ENCODE measurements at regions not wholly inside any gene's neighbourhood (a gene's known extent, or its start where the extent isn't known, plus 50 kb on each side); places are given as distances from the start of the nearest gene placed in this dataset.
"Not testable (repeated sequence)": the region's sequence is repeated elsewhere in the genome, so short reads cannot be mapped to it uniquely, and the experiment has no call there.

DNA sequence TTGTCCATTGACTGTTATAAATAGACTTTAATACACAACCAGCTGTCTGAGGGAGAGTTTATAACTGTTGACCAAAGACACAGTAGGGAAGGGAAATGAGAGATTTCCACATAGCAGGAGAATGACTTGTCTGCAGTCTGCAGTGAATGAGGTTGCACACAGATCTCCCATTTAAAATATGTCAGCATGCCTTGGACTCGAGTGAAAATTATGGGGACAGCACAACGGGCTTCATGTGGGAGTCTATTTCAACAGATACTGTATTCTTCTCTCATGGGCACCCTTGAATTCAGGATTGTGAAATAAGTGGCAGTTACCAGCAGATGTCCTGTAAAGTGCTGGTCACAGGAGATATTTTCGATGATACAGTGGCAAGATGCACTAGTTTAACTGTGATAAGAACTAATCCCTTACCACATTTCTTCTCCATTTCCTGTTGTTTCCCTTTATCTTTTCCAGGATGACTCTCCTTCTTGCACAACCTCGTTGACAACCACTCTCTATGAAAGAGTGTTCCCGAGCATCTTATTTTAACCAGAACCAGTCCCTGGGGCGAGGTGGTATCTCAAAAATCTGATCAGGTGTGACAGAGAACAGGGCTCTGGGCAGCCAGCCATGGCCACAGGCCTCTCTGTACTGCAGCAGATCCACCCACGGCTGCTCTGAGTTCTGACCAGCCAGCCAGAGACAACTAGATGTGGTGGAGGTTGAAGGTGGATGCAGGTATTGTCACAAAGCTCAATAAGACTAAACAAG lies 51.5 kb upstream of the MAP3K1 start:
- Histone ChIP-seq H3K9me3 (ENCODE audit: low read length) (no peaks in the 10 kb centered on the region), H3K27ac (ENCODE audit: low read depth, low read length) (no peak overlapping the region), H3K27me3 (ENCODE audit: insufficient read depth, low read length, poor library complexity, severe bottlenecking) (no peaks in the 10 kb centered on the region), H3K4me3 (ENCODE audit: low read length) (no peak overlapping the region), H3K4me1 (ENCODE audit: insufficient read depth, low read length) (no peaks in the 10 kb centered on the region), H3K36me3 (ENCODE audit: insufficient read depth, low read length) (no peaks in the 10 kb centered on the region)
- Mint-ChIP-seq H3K9me3 (no peaks in the 10 kb centered on the region), H3K36me3 (no peaks in the 10 kb centered on the region), H3K4me1 (no peaks in the 10 kb centered on the region), H3K27me3 (peaks cover 0 to 6% of the 10 kb centered on the region in 2 donors), H3K27ac (peak overlapping the region in 1 of 8 donors; percentile 10), H3K4me3 (no peak overlapping the region)
- ChIA-PET CTCF (no interaction called here), POLR2A (no interaction called here)
- no peak for DNase-seq

DNA sequence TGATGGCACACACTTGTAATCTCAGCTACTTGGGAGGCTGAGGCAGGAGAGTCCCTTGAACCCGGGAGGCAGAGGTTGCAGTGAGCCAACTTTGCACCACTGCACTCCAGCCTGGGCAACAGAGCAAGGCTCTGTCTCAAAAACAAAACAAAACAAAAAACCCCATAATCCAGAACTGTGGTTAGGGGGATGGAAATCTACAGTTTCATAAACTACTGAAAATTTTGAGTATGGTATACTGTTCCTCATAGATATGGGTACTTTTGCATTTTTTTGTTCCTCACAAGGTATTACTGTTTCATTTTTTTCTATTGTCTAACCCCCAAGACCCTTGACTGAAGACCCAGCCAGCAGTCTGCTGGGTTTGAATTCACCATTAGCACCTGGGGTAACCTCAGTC lies 52.2 kb upstream of the MAP3K1 start:
- Histone ChIP-seq H3K4me1 (ENCODE audit: insufficient read depth, low read length) (no peaks in the 10 kb centered on the region), H3K27me3 (ENCODE audit: insufficient read depth, low read length, poor library complexity, severe bottlenecking) (no peaks in the 10 kb centered on the region), H3K4me3 (ENCODE audit: low read length) (no peak overlapping the region), H3K36me3 (ENCODE audit: insufficient read depth, low read length) (no peaks in the 10 kb centered on the region), H3K9me3 (ENCODE audit: low read length) (no peaks in the 10 kb centered on the region), H3K27ac (ENCODE audit: low read depth, low read length) (no peak overlapping the region)
- no peaks in the 10 kb centered on the region for H3K4me1 Mint-ChIP-seq
- no peaks in the 10 kb centered on the region for H3K36me3 Mint-ChIP-seq
- H3K27ac Mint-ChIP-seq = no peak overlapping the region
- CTCF ChIA-PET = no interaction called here
- POLR2A ChIA-PET = no interaction called here
- H3K27me3 Mint-ChIP-seq = peaks cover 0 to 6% of the 10 kb centered on the region in 2 donors
- DNase-seq = no peak
- no peaks in the 10 kb centered on the region for H3K9me3 Mint-ChIP-seq
- H3K4me3 Mint-ChIP-seq = no peak overlapping the region

DNA sequence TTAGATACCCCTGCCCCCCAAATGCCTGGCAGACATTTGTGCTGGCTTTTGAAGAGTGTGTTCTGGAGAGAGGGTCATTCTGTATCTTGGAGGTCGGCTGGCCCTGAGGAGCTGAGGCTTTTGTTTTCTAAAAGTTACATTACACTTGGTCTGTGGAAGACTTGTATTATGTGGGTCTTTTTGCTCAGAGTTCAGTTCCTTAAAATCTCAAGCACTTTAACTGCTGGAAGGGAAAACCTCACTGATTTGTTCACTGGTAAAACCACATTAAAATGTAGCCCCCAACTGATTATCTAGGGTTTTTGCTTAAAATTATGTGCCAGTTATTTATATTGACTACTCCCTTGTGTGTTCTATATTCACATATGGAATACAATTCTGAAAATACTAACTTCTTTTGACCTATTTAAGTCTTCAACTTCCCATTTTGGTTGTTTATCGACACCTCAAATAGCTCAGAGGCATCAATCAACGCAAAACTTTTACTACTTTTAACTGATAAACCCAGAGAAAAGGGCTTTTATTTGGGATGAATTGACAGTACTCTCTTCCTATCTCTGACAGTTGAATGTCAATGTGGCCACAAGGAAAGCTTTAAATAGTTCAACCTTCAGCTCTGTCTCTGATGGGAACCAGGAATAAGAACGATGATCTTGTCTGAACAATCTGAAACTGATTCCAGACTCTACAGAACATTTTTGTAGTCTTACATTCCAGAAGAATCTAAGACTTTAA lies 54.0 kb upstream of the MAP3K1 start:
- Histone ChIP-seq H3K36me3 (ENCODE audit: insufficient read depth, low read length) (no peaks in the 10 kb centered on the region), H3K9me3 (ENCODE audit: low read length) (no peaks in the 10 kb centered on the region), H3K27me3 (ENCODE audit: insufficient read depth, low read length, poor library complexity, severe bottlenecking) (no peaks in the 10 kb centered on the region), H3K4me1 (ENCODE audit: insufficient read depth, low read length) (no peaks in the 10 kb centered on the region), H3K27ac (ENCODE audit: low read depth, low read length) (no peak overlapping the region), H3K4me3 (ENCODE audit: low read length) (no peak overlapping the region)
- ChIA-PET POLR2A (no interaction called here), CTCF (no interaction called here)
- no peak overlapping the region for H3K27ac Mint-ChIP-seq
- H3K9me3 Mint-ChIP-seq = no peaks in the 10 kb centered on the region
- peaks cover 0 to 6% of the 10 kb centered on the region in 2 donors for H3K27me3 Mint-ChIP-seq
- H3K36me3 Mint-ChIP-seq = no peaks in the 10 kb centered on the region
- no peak overlapping the region for H3K4me3 Mint-ChIP-seq
- no peak for DNase-seq
- H3K4me1 Mint-ChIP-seq = no peaks in the 10 kb centered on the region

DNA sequence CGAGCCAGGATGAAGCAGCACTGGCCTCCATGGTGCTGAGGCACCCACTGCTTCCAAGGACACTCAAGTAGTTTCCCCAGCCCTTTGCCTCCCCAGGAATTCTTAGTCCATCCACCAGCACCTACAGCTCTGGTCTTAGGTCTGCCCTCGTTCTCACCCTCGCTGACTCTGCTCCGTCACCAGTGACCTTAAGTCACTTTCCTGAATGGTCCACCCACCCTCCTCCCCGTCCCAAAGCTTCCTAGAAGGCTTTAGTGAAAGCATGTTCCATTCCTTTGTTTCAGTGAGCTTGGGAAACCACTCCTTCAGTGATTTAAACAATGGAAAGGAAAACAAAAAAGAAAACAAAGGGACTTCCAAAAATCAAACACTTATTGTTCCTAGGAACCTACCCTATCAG lies 54.6 kb upstream of the MAP3K1 start:
- Mint-ChIP-seq H3K4me3 (no peak overlapping the region), H3K27ac (no peak overlapping the region), H3K9me3 (no peaks in the 10 kb centered on the region), H3K4me1 (no peaks in the 10 kb centered on the region), H3K36me3 (no peaks in the 10 kb centered on the region), H3K27me3 (peaks cover 0 to 6% of the 10 kb centered on the region in 2 donors)
- no peak overlapping the region for H3K27ac ChIP-seq (ENCODE audit: low read depth, low read length)
- H3K27me3 ChIP-seq (ENCODE audit: insufficient read depth, low read length, poor library complexity, severe bottlenecking) = no peaks in the 10 kb centered on the region
- CTCF ChIA-PET = no interaction called here
- no peaks in the 10 kb centered on the region for H3K36me3 ChIP-seq (ENCODE audit: insufficient read depth, low read length)
- H3K4me1 ChIP-seq (ENCODE audit: insufficient read depth, low read length) = no peaks in the 10 kb centered on the region
- no peak for DNase-seq
- POLR2A ChIA-PET = no interaction called here
- no peaks in the 10 kb centered on the region for H3K9me3 ChIP-seq (ENCODE audit: low read length)
- H3K4me3 ChIP-seq (ENCODE audit: low read length) = no peak overlapping the region

DNA sequence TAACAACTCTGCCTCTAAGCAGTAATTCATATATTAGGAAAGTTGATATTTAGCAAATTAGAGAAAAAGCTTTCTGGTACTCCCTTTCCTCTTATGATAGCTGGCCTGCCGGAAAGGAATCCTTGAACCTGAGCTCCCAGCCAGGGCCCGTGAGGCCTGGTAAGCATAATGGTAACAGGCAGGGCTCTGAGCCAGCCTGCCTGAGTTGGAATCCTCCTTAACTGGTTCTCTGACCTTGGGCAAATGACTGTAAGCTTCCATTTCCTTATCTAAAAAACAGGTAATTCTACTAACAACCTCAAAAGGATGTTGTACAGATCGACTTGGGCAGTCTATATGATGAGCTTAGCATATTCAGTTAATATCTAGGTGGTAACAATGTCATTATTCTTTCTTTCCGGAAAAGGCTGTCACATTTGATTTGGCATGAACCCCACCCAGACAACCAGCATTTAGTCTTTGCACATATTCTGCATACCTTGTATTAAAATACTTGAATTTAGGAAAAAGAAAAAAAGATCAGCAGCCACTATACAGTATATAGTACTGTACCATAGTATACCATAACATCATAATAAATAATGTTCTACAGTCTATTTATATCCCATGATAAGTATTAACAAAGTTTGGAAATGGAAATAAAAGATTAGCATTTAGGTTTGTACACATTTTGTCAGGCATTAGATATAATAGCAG lies 55.7 kb upstream of the MAP3K1 start:
- Histone ChIP-seq H3K27me3 (ENCODE audit: insufficient read depth, low read length, poor library complexity, severe bottlenecking) (no peaks in the 10 kb centered on the region), H3K27ac (ENCODE audit: low read depth, low read length) (no peak overlapping the region), H3K9me3 (ENCODE audit: low read length) (no peaks in the 10 kb centered on the region), H3K4me3 (ENCODE audit: low read length) (no peak overlapping the region), H3K36me3 (ENCODE audit: insufficient read depth, low read length) (no peaks in the 10 kb centered on the region), H3K4me1 (ENCODE audit: insufficient read depth, low read length) (no peaks in the 10 kb centered on the region)
- Mint-ChIP-seq H3K4me1 (no peaks in the 10 kb centered on the region), H3K9me3 (no peaks in the 10 kb centered on the region), H3K27me3 (peaks cover 0 to 9% of the 10 kb centered on the region in 2 donors), H3K4me3 (no peak overlapping the region), H3K27ac (no peak overlapping the region), H3K36me3 (no peaks in the 10 kb centered on the region)
- no peak for DNase-seq
- CTCF ChIA-PET = no interaction called here
- POLR2A ChIA-PET = no interaction called here

GRCh38 chr5:56757077-56757476 lies 58.3 kb upstream of the MAP3K1 start:
- H3K4me3 Mint-ChIP-seq = no peak overlapping the region
- no peaks in the 10 kb centered on the region for H3K4me1 ChIP-seq (ENCODE audit: insufficient read depth, low read length)
- no peak overlapping the region for H3K27ac ChIP-seq (ENCODE audit: low read depth, low read length)
- no peak for DNase-seq
- H3K4me3 ChIP-seq (ENCODE audit: low read length) = no peak overlapping the region
- H3K9me3 Mint-ChIP-seq = peaks cover 0 to 6% (median 0%) of the 10 kb centered on the region in 5 donors
- no peaks in the 10 kb centered on the region for H3K36me3 ChIP-seq (ENCODE audit: insufficient read depth, low read length)
- ChIA-PET POLR2A (no interaction called here), CTCF (no interaction called here)
- no peaks in the 10 kb centered on the region for H3K9me3 ChIP-seq (ENCODE audit: low read length)
- H3K36me3 Mint-ChIP-seq = peaks cover 0 to 12% (median 0%) of the 10 kb centered on the region in 3 donors
- no peaks in the 10 kb centered on the region for H3K27me3 ChIP-seq (ENCODE audit: insufficient read depth, low read length, poor library complexity, severe bottlenecking)
- peaks cover 0 to 4% of the 10 kb centered on the region in 2 donors for H3K27me3 Mint-ChIP-seq
- H3K4me1 Mint-ChIP-seq = no peaks in the 10 kb centered on the region
- no peak overlapping the region for H3K27ac Mint-ChIP-seq

DNA sequence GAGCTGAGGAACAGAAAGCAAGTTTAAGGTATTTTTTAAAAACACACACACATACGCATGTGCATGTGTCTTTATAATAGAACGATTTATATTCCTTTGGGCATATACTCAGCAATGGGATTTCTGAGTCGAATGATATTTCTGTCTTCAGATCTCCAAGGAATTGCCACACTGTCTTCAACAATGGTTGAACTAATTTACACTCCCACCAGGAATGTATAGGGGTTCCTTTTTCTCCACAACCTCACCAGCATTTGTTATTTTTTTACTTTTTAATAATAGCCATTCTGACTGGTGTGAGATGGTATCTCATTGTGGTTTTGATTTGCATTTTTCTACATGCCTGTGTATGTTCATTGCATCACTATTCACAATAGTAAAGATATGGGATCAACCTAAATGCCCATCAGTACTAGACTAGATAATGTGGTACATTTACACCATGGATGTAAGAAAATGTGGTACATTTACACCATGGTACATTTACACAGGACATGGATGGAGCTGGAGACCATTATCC lies 60.3 kb upstream of the MAP3K1 start:
- no peak for DNase-seq
- H3K9me3 Mint-ChIP-seq = peaks cover 2 to 12% (median 5%) of the 10 kb centered on the region in 5 donors
- CTCF ChIA-PET = no interaction called here

GRCh38 chr5:56753588-56753987 lies 61.8 kb upstream of the MAP3K1 start:
- H3K27me3 ChIP-seq (ENCODE audit: insufficient read depth, low read length, poor library complexity, severe bottlenecking); DNase-seq; H3K9me3 ChIP-seq (ENCODE audit: low read length); H3K27ac ChIP-seq (ENCODE audit: low read depth, low read length); H3K4me3 Mint-ChIP-seq; H3K4me3 ChIP-seq (ENCODE audit: low read length); H3K27ac Mint-ChIP-seq; POLR2A ChIA-PET; CTCF ChIA-PET; H3K4me1 Mint-ChIP-seq; H3K4me1 ChIP-seq (ENCODE audit: insufficient read depth, low read length); H3K36me3 ChIP-seq (ENCODE audit: insufficient read depth, low read length); H3K27me3 Mint-ChIP-seq: not testable (repeated sequence)
- H3K36me3 Mint-ChIP-seq = peaks cover 0 to 22% (median 2%) of the 10 kb centered on the region in 3 donors
- peaks cover 2 to 12% (median 5%) of the 10 kb centered on the region in 5 donors for H3K9me3 Mint-ChIP-seq

More for the DNA sequence above, 60.3 kb upstream of the MAP3K1 start:
- Histone ChIP-seq H3K27ac (ENCODE audit: low read depth, low read length) (no peak overlapping the region), H3K4me3 (ENCODE audit: low read length) (no peak overlapping the region), H3K27me3 (ENCODE audit: insufficient read depth, low read length, poor library complexity, severe bottlenecking) (no peaks in the 10 kb centered on the region), H3K4me1 (ENCODE audit: insufficient read depth, low read length) (no peaks in the 10 kb centered on the region), H3K36me3 (ENCODE audit: insufficient read depth, low read length) (no peaks in the 10 kb centered on the region), H3K9me3 (ENCODE audit: low read length) (no peaks in the 10 kb centered on the region)
- POLR2A ChIA-PET = no interaction called here
- peak overlapping the region in 1 of 8 donors; percentile 1 for H3K27ac Mint-ChIP-seq
- peaks cover 0 to 3% of the 10 kb centered on the region in 2 donors for H3K27me3 Mint-ChIP-seq
- no peak overlapping the region for H3K4me3 Mint-ChIP-seq
- H3K36me3 Mint-ChIP-seq = peaks cover 0 to 22% (median 2%) of the 10 kb centered on the region in 3 donors
- no peaks in the 10 kb centered on the region for H3K4me1 Mint-ChIP-seq
